ENCODE measurements at regions not wholly inside any gene's neighbourhood (a gene's known extent, or its start where the extent isn't known, plus 50 kb on each side); places are given as distances from the start of the nearest gene placed in this dataset.

DNA sequence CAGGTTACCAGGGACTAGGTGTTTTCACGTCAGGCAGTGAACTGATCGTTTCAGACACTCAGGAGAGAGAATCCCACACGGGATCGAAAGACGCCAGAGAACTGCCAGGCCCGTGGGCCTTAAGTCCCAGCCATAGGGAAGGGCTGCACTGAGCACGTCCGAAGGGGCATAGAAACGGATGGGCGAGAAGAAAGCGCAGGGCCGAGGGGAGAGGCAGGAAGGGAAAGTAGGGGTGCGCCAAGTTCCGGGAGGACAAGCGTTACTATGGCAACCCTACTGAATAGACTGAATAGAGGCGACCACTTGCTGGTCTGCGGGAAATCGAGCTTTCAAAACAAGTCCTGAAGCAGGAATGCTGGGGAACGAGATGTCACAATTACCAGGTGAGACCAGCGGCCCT is 421.3 kb upstream of the NUPR2 start:
- H3K27me3 ChIP-seq = no peaks in the 10 kb centered on the region
- H3K36me3 ChIP-seq = no peaks in the 10 kb centered on the region
- intact Hi-C loops (cut with DNase I) = loop anchor here in 1 of 2 donors (10.0 kb wide), 1 partner anchor 63 kb away; no protein-coding TSS in a partner anchor
- no peaks in the 10 kb centered on the region for H3K9me3 ChIP-seq
- DNase-seq (no peak), ATAC-seq (peak in 1 of 4 donors; percentile 30)
- 41% methylated on average over 18 of the region's 20 CpGs for WGBS (ENCODE audit: insufficient coverage, low coverage, low lambda C conversion rate, missing lambda C conversion rate)
- no peak for TF ChIP-seq POLR2A (IDR thresholded peaks at IDR 0.05)
- TF ChIP-seq, protein P1, sequence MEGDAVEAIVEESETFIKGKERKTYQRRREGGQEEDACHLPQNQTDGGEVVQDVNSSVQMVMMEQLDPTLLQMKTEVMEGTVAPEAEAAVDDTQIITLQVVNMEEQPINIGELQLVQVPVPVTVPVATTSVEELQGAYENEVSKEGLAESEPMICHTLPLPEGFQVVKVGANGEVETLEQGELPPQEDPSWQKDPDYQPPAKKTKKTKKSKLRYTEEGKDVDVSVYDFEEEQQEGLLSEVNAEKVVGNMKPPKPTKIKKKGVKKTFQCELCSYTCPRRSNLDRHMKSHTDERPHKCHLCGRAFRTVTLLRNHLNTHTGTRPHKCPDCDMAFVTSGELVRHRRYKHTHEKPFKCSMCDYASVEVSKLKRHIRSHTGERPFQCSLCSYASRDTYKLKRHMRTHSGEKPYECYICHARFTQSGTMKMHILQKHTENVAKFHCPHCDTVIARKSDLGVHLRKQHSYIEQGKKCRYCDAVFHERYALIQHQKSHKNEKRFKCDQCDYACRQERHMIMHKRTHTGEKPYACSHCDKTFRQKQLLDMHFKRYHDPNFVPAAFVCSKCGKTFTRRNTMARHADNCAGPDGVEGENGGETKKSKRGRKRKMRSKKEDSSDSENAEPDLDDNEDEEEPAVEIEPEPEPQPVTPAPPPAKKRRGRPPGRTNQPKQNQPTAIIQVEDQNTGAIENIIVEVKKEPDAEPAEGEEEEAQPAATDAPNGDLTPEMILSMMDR (IDR thresholded peaks at IDR 0.05) = no peak
- no peak overlapping the region for H3K27ac ChIP-seq
- H3K4me1 ChIP-seq = no peaks in the 10 kb centered on the region
- peak overlapping the region in 1 of 3 donors; percentile 27 for H3K4me3 ChIP-seq

- Histone ChIP-seq H3K4me1 (no peaks in the 10 kb centered on the region), H3K9me3 (peaks cover 0 to 4% (median 0%) of the 10 kb centered on the region in 4 donors), H3K4me3 (no peak overlapping the region), H3K27me3 (no peaks in the 10 kb centered on the region), H3K27ac (no peak overlapping the region), H3K36me3 (no peaks in the 10 kb centered on the region)
- TF ChIP-seq, protein P1 (IDR thresholded peaks at IDR 0.05) = no peak
- TF ChIP-seq POLR2A (IDR thresholded peaks at IDR 0.05) = no peak
- intact Hi-C loops (cut with DNase I) = no loop called here
- no peak for DNase-seq
- ATAC-seq = no peak
- no CpG with 5 or more reads among the region's 3 CpGs for WGBS (ENCODE audit: insufficient coverage, low coverage, low lambda C conversion rate, missing lambda C conversion rate)
Observed at GRCh38 chr7:56495165-56495564, 378.9 kb upstream of the NUPR2 start.

- no peaks in the 10 kb centered on the region for H3K27me3 ChIP-seq
- peaks cover 0 to 2% (median 0%) of the 10 kb centered on the region in 4 donors for H3K9me3 ChIP-seq
- intact Hi-C loops (cut with DNase I) = no loop called here
- DNase-seq (no peak), ATAC-seq (peak in 1 of 4 donors; percentile 6)
- WGBS (ENCODE audit: insufficient coverage, low coverage, low lambda C conversion rate, missing lambda C conversion rate) = 83% methylated on average over 1 of the region's 8 CpGs
- no peaks in the 10 kb centered on the region for H3K36me3 ChIP-seq
- H3K27ac ChIP-seq = no peak overlapping the region
- TF ChIP-seq, protein P1 (IDR thresholded peaks at IDR 0.05) = no peak
- TF ChIP-seq POLR2A (IDR thresholded peaks at IDR 0.05) = no peak
- H3K4me1 ChIP-seq = no peaks in the 10 kb centered on the region
- no peak overlapping the region for H3K4me3 ChIP-seq
Observed at GRCh38 chr7:56493704-56494450, 377.7 kb upstream of the NUPR2 start.

GRCh38 chr7:56493196-56493595 is 377.0 kb upstream of the NUPR2 start:
- H3K27me3 ChIP-seq = no peaks in the 10 kb centered on the region
- no peak for ATAC-seq
- H3K9me3 ChIP-seq = no peaks in the 10 kb centered on the region
- H3K36me3 ChIP-seq = no peaks in the 10 kb centered on the region
- H3K27ac ChIP-seq = no peak overlapping the region
- no peak for DNase-seq
- intact Hi-C loops (cut with DNase I) = no loop called here
- no peak for TF ChIP-seq POLR2A (IDR thresholded peaks at IDR 0.05)
- TF ChIP-seq, protein P1 (IDR thresholded peaks at IDR 0.05) = no peak
- 20% methylated on average over 1 of the region's 4 CpGs for WGBS (ENCODE audit: insufficient coverage, low coverage, low lambda C conversion rate, missing lambda C conversion rate)
- H3K4me1 ChIP-seq = no peaks in the 10 kb centered on the region
- no peak overlapping the region for H3K4me3 ChIP-seq

Measured in right lobe of liver (tissue), 6 donors.